Neural cell (in vitro differentiated cells): ENCODE measurements at regions not wholly inside any gene's neighbourhood (a gene's known extent, or its start where the extent isn't known, plus 50 kb on each side); places are given as distances from the start of the nearest gene placed in this dataset.

Source experiments
- H2AFZ ChIP-seq: fragments of 200-600, 300-800 bp; sonication (generic), shearing (Covaris generic); 2 replicates; pipeline ENCODE4 v1.6.0; 2014; ENCODE audit warnings: low read depth, mild to moderate bottlenecking, antibody characterized with exemption, low read length, moderate library complexity
- H3F3A ChIP-seq: fragments of 200-600 bp; shearing (Covaris generic); 2 replicates; pipeline ENCODE4 v1.6.1; 2016; ENCODE audit warnings: mild to moderate bottlenecking, moderate library complexity, mixed read lengths, antibody characterized with exemption, low read length; ENCODE audit not compliant: insufficient read depth, poor library complexity, severe bottlenecking
- H3K27ac ChIP-seq: fragments of 200-600, 300-800 bp; sonication (generic), shearing (Covaris generic); 2 replicates; pipeline ENCODE4 v1.5.1; 2014; ENCODE audit warnings: mild to moderate bottlenecking, low read length, moderate library complexity
- H3K27me3 ChIP-seq: fragments of 300-800, 200-600 bp; sonication (generic), shearing (Covaris generic); 2 replicates; pipeline ENCODE4 v1.6.0; 2014; ENCODE audit warnings: mild to moderate bottlenecking, low read depth, low read length, moderate library complexity; ENCODE audit not compliant: insufficient read depth
- H3K36me3 ChIP-seq: fragments of 300-800, 200-600 bp; sonication (generic), shearing (Covaris generic); 2 replicates; pipeline ENCODE4 v1.5.1; 2014; ENCODE audit warnings: mild to moderate bottlenecking, antibody characterized with exemption, low read length, moderate library complexity; ENCODE audit not compliant: insufficient read depth
- H3K4me2 ChIP-seq: fragments of 300-800, 200-600 bp; sonication (generic), shearing (Covaris generic); 2 replicates; pipeline ENCODE4 v1.6.0; 2014; ENCODE audit warnings: mild to moderate bottlenecking, low read length
- H3K4me3 ChIP-seq: fragments of 300-800, 200-600 bp; sonication (generic), shearing (Covaris generic); 2 replicates; pipeline ENCODE4 v1.5.1; 2014; ENCODE audit warnings: mild to moderate bottlenecking, low read length, moderate library complexity
- H3K79me2 ChIP-seq: fragments of 200-600 bp; shearing (Covaris generic); replicated peaks from 2 replicates; pipeline ENCODE4 v1.6.0; 2014; ENCODE audit warnings: mild to moderate bottlenecking, low read length, moderate library complexity; ENCODE audit not compliant: insufficient read depth
- H3K9ac ChIP-seq: fragments of 300-800, 200-600 bp; sonication (generic), shearing (Covaris generic); 2 replicates; pipeline ENCODE4 v1.6.1; 2016; ENCODE audit warnings: mild to moderate bottlenecking, low read length, mixed read lengths
- H3K9me2 ChIP-seq: fragments of 200-600 bp; shearing (Covaris generic); 2 replicates; pipeline ENCODE4 v1.6.1; 2016; ENCODE audit warnings: mild to moderate bottlenecking, low read length, mixed read lengths; ENCODE audit not compliant: insufficient read depth
- H3K9me3 ChIP-seq: fragments of 200-600, 300-800 bp; sonication (generic), shearing (Covaris generic); 2 replicates; pipeline ENCODE4 v1.6.1; 2016; ENCODE audit warnings: mild to moderate bottlenecking, mixed run types, low read length, moderate library complexity, mixed read lengths
- H4K20me1 ChIP-seq: fragments of 200-600 bp; shearing (Covaris generic); 2 replicates; pipeline ENCODE4 v1.6.1; 2016; ENCODE audit warnings: mild to moderate bottlenecking, mixed run types; ENCODE audit not compliant: insufficient read depth
- EP300 ChIP-seq: fragments of 450-650 bp; conservative IDR thresholded peaks from 2 replicates; pipeline ENCODE4 v1.6.1; 2014; ENCODE audit warnings: antibody characterized with exemption, mild to moderate bottlenecking, moderate library complexity; ENCODE audit not compliant: poor library complexity, severe bottlenecking
- EZH2 ChIP-seq: fragments of 200-600, 300-800 bp; shearing (Covaris generic), sonication (generic); IDR thresholded peaks from 2 replicates; pipeline ENCODE4 v1.6.1; 2014; ENCODE audit warnings: antibody characterized with exemption, low read length, borderline replicate concordance, mild to moderate bottlenecking; ENCODE audit not compliant: insufficient read depth, poor library complexity, severe bottlenecking
- MXI1 ChIP-seq: fragments of 450-650 bp; conservative IDR thresholded peaks from 2 replicates; pipeline ENCODE4 v1.6.1; 2014; ENCODE audit warnings: antibody characterized with exemption, mild to moderate bottlenecking; ENCODE audit not compliant: poor library complexity, severe bottlenecking
- POLR2AphosphoS5 ChIP-seq: IDR thresholded peaks from 2 replicates; pipeline ENCODE4 v1.6.1; 2012
- RAD21 ChIP-seq: fragments of 450-650 bp; conservative IDR thresholded peaks from 2 replicates; pipeline ENCODE4 v1.6.1; 2014; ENCODE audit warnings: antibody characterized with exemption, mild to moderate bottlenecking, moderate library complexity
- SMC3 ChIP-seq: fragments of 450-650 bp; conservative IDR thresholded peaks from 2 replicates; pipeline ENCODE4 v1.6.1; 2014; ENCODE audit warnings: antibody characterized with exemption, mild to moderate bottlenecking, moderate library complexity; ENCODE audit not compliant: poor library complexity
- TAF1 ChIP-seq: IDR thresholded peaks from 2 replicates; pipeline ENCODE4 v1.6.1; 2012; ENCODE audit warnings: low read depth
- TF ChIP-seq, protein P1 (sequence below): IDR thresholded peaks from 2 replicates; pipeline ENCODE4 v1.6.1; 2012; ENCODE audit warnings: borderline replicate concordance
- TF ChIP-seq, protein P2 (sequence below): fragments of 450-650 bp; IDR thresholded peaks from 2 replicates; pipeline ENCODE4 v1.5.1; 2014; ENCODE audit warnings: antibody characterized with exemption, mild to moderate bottlenecking, moderate library complexity; ENCODE audit not compliant: poor library complexity, severe bottlenecking

DNA sequence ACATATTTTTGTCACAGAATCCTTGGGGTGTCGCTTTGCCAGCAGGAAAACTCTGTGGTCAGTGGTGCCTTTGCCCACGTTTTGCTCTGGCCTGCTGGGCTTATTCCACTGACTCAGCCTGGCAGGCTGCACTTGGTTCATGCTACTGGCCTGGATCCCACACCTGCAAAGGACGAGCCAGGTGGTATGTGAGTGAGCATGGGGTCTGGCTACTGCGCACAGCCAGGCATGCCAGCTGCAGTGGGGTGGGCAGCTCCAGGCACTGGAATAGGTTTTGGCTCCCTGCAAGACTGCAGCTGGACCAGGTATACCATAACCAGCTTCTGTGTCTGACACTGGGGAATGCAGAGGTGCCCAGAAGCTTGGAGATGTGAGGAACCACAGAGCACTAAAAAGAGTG is 197.9 kb upstream of the VRK2 start:
- Histone ChIP-seq H3F3A (no peaks in the 10 kb centered on the region), H3K4me3 (no peak overlapping the region), H2AFZ (no peak overlapping the region), H3K9me3 (no peaks in the 10 kb centered on the region), H3K27ac (no peak overlapping the region), H3K9ac (no peak overlapping the region), H3K27me3 (no peaks in the 10 kb centered on the region), H4K20me1 (no peaks in the 10 kb centered on the region), H3K9me2 (no peaks in the 10 kb centered on the region), H3K79me2 (no peaks in the 10 kb centered on the region), H3K4me2 (no peak overlapping the region), H3K36me3 (no peaks in the 10 kb centered on the region)
- TF ChIP-seq MXI1, result no peak
- TF ChIP-seq POLR2AphosphoS5, result no peak

GRCh38 chr2:57849843-57850242 is 196.8 kb upstream of the VRK2 start:
- no peaks in the 10 kb centered on the region for H3K36me3 ChIP-seq
- no peak overlapping the region for H2AFZ ChIP-seq
- H3K27ac ChIP-seq, result no peak overlapping the region
- H3K4me2 ChIP-seq, result no peak overlapping the region
- no peaks in the 10 kb centered on the region for H3F3A ChIP-seq
- H3K79me2 ChIP-seq, result no peaks in the 10 kb centered on the region
- TF ChIP-seq SMC3 (no peak), EZH2 (no peak), MXI1 (no peak), TAF1 (no peak), RAD21 (no peak), EP300 (no peak), POLR2AphosphoS5 (no peak)
- TF ChIP-seq, protein P1, sequence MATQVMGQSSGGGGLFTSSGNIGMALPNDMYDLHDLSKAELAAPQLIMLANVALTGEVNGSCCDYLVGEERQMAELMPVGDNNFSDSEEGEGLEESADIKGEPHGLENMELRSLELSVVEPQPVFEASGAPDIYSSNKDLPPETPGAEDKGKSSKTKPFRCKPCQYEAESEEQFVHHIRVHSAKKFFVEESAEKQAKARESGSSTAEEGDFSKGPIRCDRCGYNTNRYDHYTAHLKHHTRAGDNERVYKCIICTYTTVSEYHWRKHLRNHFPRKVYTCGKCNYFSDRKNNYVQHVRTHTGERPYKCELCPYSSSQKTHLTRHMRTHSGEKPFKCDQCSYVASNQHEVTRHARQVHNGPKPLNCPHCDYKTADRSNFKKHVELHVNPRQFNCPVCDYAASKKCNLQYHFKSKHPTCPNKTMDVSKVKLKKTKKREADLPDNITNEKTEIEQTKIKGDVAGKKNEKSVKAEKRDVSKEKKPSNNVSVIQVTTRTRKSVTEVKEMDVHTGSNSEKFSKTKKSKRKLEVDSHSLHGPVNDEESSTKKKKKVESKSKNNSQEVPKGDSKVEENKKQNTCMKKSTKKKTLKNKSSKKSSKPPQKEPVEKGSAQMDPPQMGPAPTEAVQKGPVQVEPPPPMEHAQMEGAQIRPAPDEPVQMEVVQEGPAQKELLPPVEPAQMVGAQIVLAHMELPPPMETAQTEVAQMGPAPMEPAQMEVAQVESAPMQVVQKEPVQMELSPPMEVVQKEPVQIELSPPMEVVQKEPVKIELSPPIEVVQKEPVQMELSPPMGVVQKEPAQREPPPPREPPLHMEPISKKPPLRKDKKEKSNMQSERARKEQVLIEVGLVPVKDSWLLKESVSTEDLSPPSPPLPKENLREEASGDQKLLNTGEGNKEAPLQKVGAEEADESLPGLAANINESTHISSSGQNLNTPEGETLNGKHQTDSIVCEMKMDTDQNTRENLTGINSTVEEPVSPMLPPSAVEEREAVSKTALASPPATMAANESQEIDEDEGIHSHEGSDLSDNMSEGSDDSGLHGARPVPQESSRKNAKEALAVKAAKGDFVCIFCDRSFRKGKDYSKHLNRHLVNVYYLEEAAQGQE, result no peak
- TF ChIP-seq, protein P2, sequence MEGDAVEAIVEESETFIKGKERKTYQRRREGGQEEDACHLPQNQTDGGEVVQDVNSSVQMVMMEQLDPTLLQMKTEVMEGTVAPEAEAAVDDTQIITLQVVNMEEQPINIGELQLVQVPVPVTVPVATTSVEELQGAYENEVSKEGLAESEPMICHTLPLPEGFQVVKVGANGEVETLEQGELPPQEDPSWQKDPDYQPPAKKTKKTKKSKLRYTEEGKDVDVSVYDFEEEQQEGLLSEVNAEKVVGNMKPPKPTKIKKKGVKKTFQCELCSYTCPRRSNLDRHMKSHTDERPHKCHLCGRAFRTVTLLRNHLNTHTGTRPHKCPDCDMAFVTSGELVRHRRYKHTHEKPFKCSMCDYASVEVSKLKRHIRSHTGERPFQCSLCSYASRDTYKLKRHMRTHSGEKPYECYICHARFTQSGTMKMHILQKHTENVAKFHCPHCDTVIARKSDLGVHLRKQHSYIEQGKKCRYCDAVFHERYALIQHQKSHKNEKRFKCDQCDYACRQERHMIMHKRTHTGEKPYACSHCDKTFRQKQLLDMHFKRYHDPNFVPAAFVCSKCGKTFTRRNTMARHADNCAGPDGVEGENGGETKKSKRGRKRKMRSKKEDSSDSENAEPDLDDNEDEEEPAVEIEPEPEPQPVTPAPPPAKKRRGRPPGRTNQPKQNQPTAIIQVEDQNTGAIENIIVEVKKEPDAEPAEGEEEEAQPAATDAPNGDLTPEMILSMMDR, result no peak
- no peaks in the 10 kb centered on the region for H3K9me2 ChIP-seq
- no peak overlapping the region for H3K9ac ChIP-seq
- H3K9me3 ChIP-seq, result no peaks in the 10 kb centered on the region
- no peaks in the 10 kb centered on the region for H4K20me1 ChIP-seq
- H3K4me3 ChIP-seq, result no peak overlapping the region
- no peaks in the 10 kb centered on the region for H3K27me3 ChIP-seq

DNA sequence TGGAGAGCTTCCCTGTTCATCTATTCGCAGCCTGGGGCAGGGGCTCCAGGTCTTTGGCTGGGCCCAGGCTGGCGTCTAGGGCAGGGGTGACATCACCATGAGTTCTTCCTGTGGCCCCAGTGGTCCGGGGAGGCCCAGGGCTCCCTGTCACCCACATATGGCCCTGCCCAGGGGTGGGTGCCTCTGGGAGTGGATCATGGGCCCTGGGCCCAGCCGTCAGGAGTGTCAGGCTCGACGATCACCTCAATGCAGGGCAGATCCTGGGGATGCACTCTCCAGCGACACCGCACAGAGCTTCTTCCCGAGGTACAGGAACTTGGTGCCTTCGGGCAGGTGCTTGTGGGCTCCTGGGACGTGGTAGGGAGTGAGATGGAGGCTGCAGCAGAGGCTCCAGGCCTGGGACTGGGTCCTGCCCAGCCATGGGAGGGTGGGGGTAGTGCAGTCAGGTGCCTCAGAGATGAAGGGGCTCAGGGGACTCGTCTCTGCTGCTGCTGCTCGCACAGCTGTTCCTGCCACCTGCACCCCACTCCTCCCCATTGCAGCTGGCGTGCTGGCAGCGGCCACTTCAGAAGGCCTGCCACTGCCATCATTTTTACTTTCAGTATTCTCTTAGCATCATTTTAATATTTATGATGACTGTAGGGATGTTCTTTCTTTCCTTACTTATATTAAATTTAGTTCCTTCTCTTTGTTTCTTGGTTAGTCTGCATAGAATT is 196.0 kb upstream of the VRK2 start:
- Histone ChIP-seq H3K79me2 (no peaks in the 10 kb centered on the region), H3F3A (no peaks in the 10 kb centered on the region), H3K27me3 (no peaks in the 10 kb centered on the region), H3K4me2 (no peak overlapping the region), H2AFZ (no peak overlapping the region), H3K4me3 (no peak overlapping the region), H3K36me3 (no peaks in the 10 kb centered on the region), H4K20me1 (no peaks in the 10 kb centered on the region), H3K9me3 (no peaks in the 10 kb centered on the region), H3K9ac (no peak overlapping the region), H3K9me2 (no peaks in the 10 kb centered on the region), H3K27ac (no peak overlapping the region)
- no peak for TF ChIP-seq RAD21
- TF ChIP-seq, protein P1, result no peak
- no peak for TF ChIP-seq POLR2AphosphoS5
- no peak for TF ChIP-seq EZH2
- TF ChIP-seq MXI1, result no peak
- no peak for TF ChIP-seq TAF1
- TF ChIP-seq, protein P2, result no peak
- no peak for TF ChIP-seq SMC3
- no peak for TF ChIP-seq EP300
